Endothelial cell (in vitro differentiated cells): ENCODE measurements at regions not wholly inside any gene's neighbourhood (a gene's known extent, or its start where the extent isn't known, plus 50 kb on each side); places are given as distances from the start of the nearest gene placed in this dataset.

Experiments
- DNase-seq: peaks from one replicate; pipeline ENCODE4 v3.0.0; 2021; ENCODE audit warnings: low spot score
- H3K27ac Mint-ChIP-seq: one replicate; pipeline ENCODE4 v1.8.0; 2021; ENCODE audit warnings: mixed read lengths, inconsistent platforms; ENCODE audit not compliant: unreplicated experiment
- H3K27me3 Mint-ChIP-seq: one replicate; pipeline ENCODE4 v1.8.0; 2021; ENCODE audit warnings: mild to moderate bottlenecking, moderate library complexity, mixed read lengths, inconsistent platforms; ENCODE audit not compliant: unreplicated experiment
- H3K36me3 Mint-ChIP-seq: one replicate; pipeline ENCODE4 v1.8.0; 2021; ENCODE audit warnings: mild to moderate bottlenecking, low read depth, mixed read lengths, inconsistent platforms; ENCODE audit not compliant: unreplicated experiment
- H3K4me1 Mint-ChIP-seq: one replicate; pipeline ENCODE4 v1.8.0; 2021; ENCODE audit warnings: mild to moderate bottlenecking, mixed read lengths, inconsistent platforms; ENCODE audit not compliant: unreplicated experiment
- H3K4me3 Mint-ChIP-seq: one replicate; pipeline ENCODE4 v1.8.0; 2021; ENCODE audit warnings: mild to moderate bottlenecking, mixed read lengths, inconsistent platforms; ENCODE audit not compliant: unreplicated experiment
- H3K9me3 Mint-ChIP-seq: one replicate; pipeline ENCODE4 v1.8.0; 2021; ENCODE audit warnings: mixed read lengths, inconsistent platforms; ENCODE audit not compliant: unreplicated experiment
- TF ChIP-seq, protein P1 (sequence below): fragments of 200-600 bp; sonication (generic); IDR thresholded peaks from one replicate; pipeline ENCODE4 v1.5.0; 2021; ENCODE audit warnings: antibody characterized with exemption; ENCODE audit not compliant: unreplicated experiment

DNA sequence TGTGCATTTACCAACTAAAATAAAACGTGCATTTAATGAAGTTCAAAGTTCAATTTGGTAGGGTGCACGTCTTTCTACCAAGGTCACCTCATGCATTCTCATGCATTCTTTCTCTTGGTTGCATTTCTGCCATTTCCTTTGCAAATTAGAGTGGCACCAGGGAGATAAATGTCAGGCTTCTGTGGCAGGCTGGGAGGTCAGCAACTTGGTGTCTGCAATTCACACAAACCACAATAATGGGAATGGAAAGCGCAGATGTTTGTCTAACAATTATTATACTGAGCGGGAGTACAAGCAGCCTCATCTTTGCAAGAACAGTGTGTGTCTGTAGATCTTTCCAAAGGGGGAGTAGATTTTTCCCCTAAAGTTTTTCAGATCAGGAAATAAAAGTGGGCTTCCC, 411.7 kb downstream of the DMRT2 start:
- no peak overlapping the region for H3K4me3 Mint-ChIP-seq
- no peaks in the 10 kb centered on the region for H3K9me3 Mint-ChIP-seq
- H3K27me3 Mint-ChIP-seq, result peaks cover 2% of the 10 kb centered on the region
- DNase-seq, result no peak
- peaks cover 2% of the 10 kb centered on the region for H3K4me1 Mint-ChIP-seq
- no peak overlapping the region for H3K27ac Mint-ChIP-seq
- TF ChIP-seq, protein P1, sequence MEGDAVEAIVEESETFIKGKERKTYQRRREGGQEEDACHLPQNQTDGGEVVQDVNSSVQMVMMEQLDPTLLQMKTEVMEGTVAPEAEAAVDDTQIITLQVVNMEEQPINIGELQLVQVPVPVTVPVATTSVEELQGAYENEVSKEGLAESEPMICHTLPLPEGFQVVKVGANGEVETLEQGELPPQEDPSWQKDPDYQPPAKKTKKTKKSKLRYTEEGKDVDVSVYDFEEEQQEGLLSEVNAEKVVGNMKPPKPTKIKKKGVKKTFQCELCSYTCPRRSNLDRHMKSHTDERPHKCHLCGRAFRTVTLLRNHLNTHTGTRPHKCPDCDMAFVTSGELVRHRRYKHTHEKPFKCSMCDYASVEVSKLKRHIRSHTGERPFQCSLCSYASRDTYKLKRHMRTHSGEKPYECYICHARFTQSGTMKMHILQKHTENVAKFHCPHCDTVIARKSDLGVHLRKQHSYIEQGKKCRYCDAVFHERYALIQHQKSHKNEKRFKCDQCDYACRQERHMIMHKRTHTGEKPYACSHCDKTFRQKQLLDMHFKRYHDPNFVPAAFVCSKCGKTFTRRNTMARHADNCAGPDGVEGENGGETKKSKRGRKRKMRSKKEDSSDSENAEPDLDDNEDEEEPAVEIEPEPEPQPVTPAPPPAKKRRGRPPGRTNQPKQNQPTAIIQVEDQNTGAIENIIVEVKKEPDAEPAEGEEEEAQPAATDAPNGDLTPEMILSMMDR, result no peak
- no peaks in the 10 kb centered on the region for H3K36me3 Mint-ChIP-seq

DNA sequence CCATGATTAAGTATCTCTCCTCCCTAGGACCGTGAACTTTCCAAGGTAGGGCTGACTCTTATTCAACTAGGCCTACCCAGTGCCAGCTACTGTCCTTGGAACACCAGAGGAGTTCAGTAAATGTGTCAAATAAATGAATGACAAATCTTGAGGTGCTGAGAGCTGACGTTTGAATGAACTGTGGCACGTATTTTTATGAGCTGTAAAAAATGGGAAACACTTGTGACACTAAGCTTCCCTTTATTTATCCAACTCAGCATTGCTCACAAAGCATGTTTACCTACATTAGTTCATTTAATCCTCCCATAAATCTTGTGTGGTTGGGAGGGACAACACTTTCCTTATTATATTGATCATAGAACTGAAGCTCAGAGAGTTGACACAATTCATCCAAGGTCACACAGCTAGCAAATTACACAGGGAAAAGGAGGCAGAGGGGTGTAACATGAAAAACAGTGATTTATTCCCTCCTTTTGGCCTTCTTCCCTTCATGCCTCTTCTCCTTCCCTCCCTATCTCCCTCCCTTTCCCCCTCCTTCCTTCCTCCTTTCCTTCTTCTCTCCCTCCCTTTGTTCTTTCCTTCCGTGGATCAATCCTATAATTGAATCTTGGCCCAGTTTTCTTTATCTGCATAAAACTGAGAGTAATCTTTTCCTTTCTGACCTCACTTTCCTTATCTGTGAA, 412.6 kb downstream of the DMRT2 start:
- H3K36me3 Mint-ChIP-seq, result no peaks in the 10 kb centered on the region
- TF ChIP-seq, protein P1, result no peak

DNA sequence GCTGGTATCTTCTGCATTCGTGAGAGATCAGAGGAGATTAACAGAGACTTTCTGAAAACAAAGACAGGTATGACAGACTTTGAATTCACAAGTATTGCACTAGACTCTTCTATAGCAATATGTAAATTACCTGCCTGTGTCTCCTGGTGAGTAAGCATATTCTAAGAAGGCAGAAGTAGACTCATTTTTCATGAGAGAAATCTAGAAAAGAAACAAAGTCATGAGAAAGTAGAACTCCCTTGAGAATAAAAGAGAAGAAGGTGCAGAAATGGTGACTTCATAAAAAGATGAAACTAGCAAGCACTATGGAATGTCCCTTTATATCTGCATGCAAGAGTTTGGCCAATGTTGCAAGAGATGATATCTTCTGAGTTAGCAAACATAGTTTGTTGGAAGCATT, 419.8 kb downstream of the DMRT2 start:
- Mint-ChIP-seq H3K4me3 (no peak overlapping the region), H3K9me3 (no peaks in the 10 kb centered on the region), H3K36me3 (no peaks in the 10 kb centered on the region), H3K4me1 (no peaks in the 10 kb centered on the region), H3K27ac (no peak overlapping the region), H3K27me3 (no peaks in the 10 kb centered on the region)
- no peak for DNase-seq
- TF ChIP-seq, protein P1, result no peak

More for the DNA sequence above, 412.6 kb downstream of the DMRT2 start:
- Mint-ChIP-seq H3K27me3 (peaks cover 2% of the 10 kb centered on the region), H3K4me1 (no peaks in the 10 kb centered on the region), H3K9me3 (no peaks in the 10 kb centered on the region), H3K27ac (no peak overlapping the region), H3K4me3 (no peak overlapping the region)
- no peak for DNase-seq

DNA sequence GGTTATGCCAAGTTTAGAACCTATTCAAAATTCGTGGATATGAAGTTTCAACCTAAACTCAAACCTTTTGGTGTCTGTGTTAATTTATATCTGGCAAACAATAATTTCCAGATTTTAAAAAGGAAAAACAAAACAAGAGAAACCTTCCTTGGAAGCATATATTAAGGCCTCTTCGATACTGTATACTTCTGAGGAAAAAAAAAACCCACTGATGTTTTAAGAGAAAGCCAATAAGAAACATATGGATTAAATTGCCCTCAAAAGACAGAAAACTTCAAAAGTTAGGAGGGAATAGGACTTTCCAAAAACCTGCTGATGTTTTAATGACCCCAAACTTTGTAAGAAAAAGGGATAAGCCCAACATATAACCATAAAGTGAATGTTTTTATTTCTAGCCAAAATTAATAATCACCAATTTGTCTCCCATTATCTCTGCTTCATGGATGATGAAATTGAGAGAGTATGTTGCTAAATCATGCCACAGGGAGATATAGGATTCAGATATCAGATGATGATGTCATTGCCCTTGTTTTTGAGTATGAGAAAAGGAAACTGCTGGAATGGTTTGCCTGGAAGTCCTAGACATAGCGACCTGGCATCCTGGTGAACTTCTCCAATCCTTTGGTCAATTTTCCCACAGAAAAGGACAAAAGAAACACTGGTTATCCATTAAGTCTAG, 423.9 kb downstream of the DMRT2 start:
- H3K9me3 Mint-ChIP-seq, result no peaks in the 10 kb centered on the region
- H3K36me3 Mint-ChIP-seq, result no peaks in the 10 kb centered on the region
- H3K27ac Mint-ChIP-seq, result no peak overlapping the region
- no peaks in the 10 kb centered on the region for H3K4me1 Mint-ChIP-seq
- no peak for DNase-seq
- no peak overlapping the region for H3K4me3 Mint-ChIP-seq
- no peaks in the 10 kb centered on the region for H3K27me3 Mint-ChIP-seq
- TF ChIP-seq, protein P1, result no peak

DNA sequence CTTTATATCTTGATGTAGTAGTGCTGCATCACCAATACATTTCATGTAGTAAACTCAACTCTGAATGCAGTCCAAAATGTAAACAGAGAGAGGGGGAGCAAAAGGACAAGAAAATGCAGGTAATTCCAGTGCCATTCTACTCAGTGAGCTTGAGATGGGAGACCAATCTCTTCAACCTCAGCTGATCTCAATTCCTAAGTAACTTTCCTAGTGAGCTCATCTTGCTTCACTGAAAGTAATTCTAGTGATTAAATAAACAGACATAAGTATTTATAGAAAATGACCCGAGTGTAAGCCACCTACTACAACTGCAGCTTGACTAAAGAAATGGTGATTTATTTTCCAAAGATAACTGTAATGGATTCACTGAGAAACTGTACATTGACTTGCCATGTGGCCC, 424.5 kb downstream of the DMRT2 start:
- Mint-ChIP-seq H3K9me3 (no peaks in the 10 kb centered on the region), H3K27ac (no peak overlapping the region), H3K27me3 (no peaks in the 10 kb centered on the region), H3K36me3 (no peaks in the 10 kb centered on the region), H3K4me3 (no peak overlapping the region), H3K4me1 (no peaks in the 10 kb centered on the region)
- no peak for DNase-seq
- TF ChIP-seq, protein P1, result no peak
